OCI-LY7 (cell line): ENCODE measurements at regions not wholly inside any gene's neighbourhood (a gene's known extent, or its start where the extent isn't known, plus 50 kb on each side); places are given as distances from the start of the nearest gene placed in this dataset.

Experiments
- BruUV-seq: library from RNA; stranded (reverse); fragments of 400-500 nt; replicated peaks from 2 replicates; lab custom pipeline; 2021; lab: Mats Ljungman, UMichigan
- CTCF ChIA-PET: fragments of 300-600 bp; sonication (Branson Sonifier 250); formaldehyde crosslinking; loops from one replicate; lab custom pipeline; 2022; ENCODE audit warnings: antibody characterized with exemption; ENCODE audit not compliant: unreplicated experiment; lab: Charles Lee
- POLR2A ChIA-PET: fragments of 300-600 bp; sonication (Branson Sonifier 250); formaldehyde crosslinking; loops from one replicate; lab custom pipeline; 2022; ENCODE audit warnings: antibody characterized with exemption; lab: Charles Lee
- DNase-seq: peaks from one replicate; pipeline ENCODE4 v3.0.0-alpha.2; 2015; ENCODE audit warnings: low spot score
- H2AFZ ChIP-seq: fragments of 200-600 bp; sonication (generic), shearing (Covaris generic); 2 replicates; pipeline ENCODE4 v1.6.1; 2014; ENCODE audit warnings: mild to moderate bottlenecking, antibody characterized with exemption, low read length, moderate library complexity
- H3K27ac ChIP-seq: fragments of 200-600 bp; sonication (generic); 2 replicates; pipeline ENCODE4 v1.5.1; 2014; ENCODE audit warnings: mixed run types, low read depth, mild to moderate bottlenecking, moderate library complexity, low read length, inconsistent platforms; ENCODE audit not compliant: poor library complexity, severe bottlenecking
- H3K36me3 ChIP-seq: fragments of 200-600 bp; sonication (generic); 2 replicates; pipeline ENCODE4 v1.6.1; 2014; ENCODE audit warnings: mild to moderate bottlenecking, antibody characterized with exemption, low read length, moderate library complexity, mixed read lengths; ENCODE audit not compliant: insufficient read depth
- H3K4me1 ChIP-seq: fragments of 200-600 bp; sonication (generic); 2 replicates; pipeline ENCODE4 v1.5.1; 2014; ENCODE audit warnings: mild to moderate bottlenecking, low read length; ENCODE audit not compliant: insufficient read depth, poor library complexity, severe bottlenecking
- H3K4me2 ChIP-seq: fragments of 200-600 bp; sonication (generic); 2 replicates; pipeline ENCODE4 v1.6.1; 2014; ENCODE audit warnings: mild to moderate bottlenecking, low read length
- H3K4me3 ChIP-seq: fragments of 200-600 bp; sonication (generic); 2 replicates; pipeline ENCODE4 v1.5.1; 2014; ENCODE audit warnings: mild to moderate bottlenecking, low read depth, low read length; ENCODE audit not compliant: poor library complexity, severe bottlenecking
- H3K79me2 ChIP-seq: fragments of 200-600 bp; sonication (generic); 2 replicates; pipeline ENCODE4 v1.6.1; 2016; ENCODE audit warnings: low read depth, mild to moderate bottlenecking, low read length, moderate library complexity, mixed read lengths; ENCODE audit not compliant: insufficient read depth
- H3K9me2 ChIP-seq: fragments of 200-600 bp; sonication (generic); 2 replicates; pipeline ENCODE4 v1.6.1; 2016; ENCODE audit warnings: mild to moderate bottlenecking, low read length, mixed read lengths; ENCODE audit not compliant: insufficient read depth
- H3K9me3 ChIP-seq: fragments of 200-600 bp; sonication (generic); 2 replicates; pipeline ENCODE4 v1.6.1; 2014; ENCODE audit warnings: mild to moderate bottlenecking, mixed run types, low read length, mixed read lengths
- H4K20me1 ChIP-seq: fragments of 200-600 bp; sonication (generic); 2 replicates; pipeline ENCODE4 v1.6.1; 2014; ENCODE audit warnings: mild to moderate bottlenecking, antibody characterized with exemption, low read length, moderate library complexity, mixed read lengths; ENCODE audit not compliant: insufficient read depth
- EZH2phosphoT487 ChIP-seq: fragments of 200-600 bp; sonication (generic); IDR thresholded peaks from 2 replicates; pipeline ENCODE4 v1.6.1; 2018; ENCODE audit warnings: low read depth, borderline replicate concordance, mild to moderate bottlenecking, mixed run types, antibody characterized with exemption, low read length, moderate library complexity, mixed read lengths
- intact Hi-C: fragments of 100-400 bp; cut with micrococcal nuclease; formaldehyde crosslinking; loops from one replicate; pipeline ENCODE4 v1.10.0; 2022; ENCODE audit not compliant: unreplicated experiment
- TF ChIP-seq, protein P1 (sequence below): fragments of 200-600 bp; sonication (generic); conservative IDR thresholded peaks from 2 replicates; pipeline ENCODE4 v1.5.1; 2014; ENCODE audit warnings: mild to moderate bottlenecking, antibody characterized with exemption, low read length, moderate library complexity, mixed read lengths

DNA sequence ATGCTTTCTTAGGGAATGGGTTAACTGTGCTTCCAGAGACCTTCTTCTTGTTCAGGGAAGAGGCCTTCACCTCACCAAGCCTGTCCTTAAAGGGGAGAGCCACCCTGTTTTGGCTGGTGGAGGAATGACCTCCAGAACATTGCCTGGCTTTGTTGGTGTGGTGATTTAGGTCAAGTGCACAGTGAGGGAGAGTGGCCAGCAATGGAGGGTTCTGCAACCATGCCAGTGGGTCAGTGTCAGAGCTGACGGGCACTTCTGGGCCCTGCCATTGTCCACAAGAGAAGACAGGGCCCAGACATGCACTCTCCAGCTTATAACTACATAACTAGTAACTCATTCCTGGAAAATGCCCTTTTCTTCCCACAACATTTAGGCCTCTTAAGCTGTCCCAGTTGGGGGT, 238.5 kb upstream of the AKR1E2 start:
- intact Hi-C loops: no loop called here
- ChIA-PET POLR2A (no interaction called here), CTCF (no interaction called here)
- Histone ChIP-seq H3K4me2 (no peak overlapping the region), H3K9me3 (no peaks in the 10 kb centered on the region), H2AFZ (no peak overlapping the region), H3K79me2 (no peaks in the 10 kb centered on the region), H3K4me1 (no peaks in the 10 kb centered on the region), H4K20me1 (no peaks in the 10 kb centered on the region), H3K4me3 (no peak overlapping the region), H3K27ac (no peak overlapping the region), H3K36me3 (no peaks in the 10 kb centered on the region), H3K9me2 (no peaks in the 10 kb centered on the region)
- no TSS peak for BruUV-seq
- TF ChIP-seq, protein P1, sequence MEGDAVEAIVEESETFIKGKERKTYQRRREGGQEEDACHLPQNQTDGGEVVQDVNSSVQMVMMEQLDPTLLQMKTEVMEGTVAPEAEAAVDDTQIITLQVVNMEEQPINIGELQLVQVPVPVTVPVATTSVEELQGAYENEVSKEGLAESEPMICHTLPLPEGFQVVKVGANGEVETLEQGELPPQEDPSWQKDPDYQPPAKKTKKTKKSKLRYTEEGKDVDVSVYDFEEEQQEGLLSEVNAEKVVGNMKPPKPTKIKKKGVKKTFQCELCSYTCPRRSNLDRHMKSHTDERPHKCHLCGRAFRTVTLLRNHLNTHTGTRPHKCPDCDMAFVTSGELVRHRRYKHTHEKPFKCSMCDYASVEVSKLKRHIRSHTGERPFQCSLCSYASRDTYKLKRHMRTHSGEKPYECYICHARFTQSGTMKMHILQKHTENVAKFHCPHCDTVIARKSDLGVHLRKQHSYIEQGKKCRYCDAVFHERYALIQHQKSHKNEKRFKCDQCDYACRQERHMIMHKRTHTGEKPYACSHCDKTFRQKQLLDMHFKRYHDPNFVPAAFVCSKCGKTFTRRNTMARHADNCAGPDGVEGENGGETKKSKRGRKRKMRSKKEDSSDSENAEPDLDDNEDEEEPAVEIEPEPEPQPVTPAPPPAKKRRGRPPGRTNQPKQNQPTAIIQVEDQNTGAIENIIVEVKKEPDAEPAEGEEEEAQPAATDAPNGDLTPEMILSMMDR: no peak
- DNase-seq: no peak

DNA sequence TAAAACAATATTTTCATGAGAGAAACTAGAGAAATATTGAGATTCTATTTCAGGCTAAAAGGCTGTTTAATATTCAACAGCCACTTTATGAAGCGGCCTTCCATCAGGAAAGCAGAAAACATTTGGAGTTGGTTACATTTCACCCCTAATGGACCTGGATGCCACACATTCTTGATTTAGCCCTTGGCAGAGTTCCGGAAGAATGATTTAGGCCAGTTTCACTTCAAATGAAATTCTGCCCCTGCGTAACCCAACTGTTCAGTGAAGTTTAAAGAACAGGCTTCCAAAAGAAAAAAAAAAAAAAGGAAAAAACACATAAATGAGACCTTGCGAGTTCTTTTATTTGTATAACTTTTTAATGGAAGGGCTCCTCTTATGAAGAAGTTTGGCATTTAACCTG, 239.2 kb upstream of the AKR1E2 start:
- Histone ChIP-seq H3K79me2 (no peaks in the 10 kb centered on the region), H3K9me2 (no peaks in the 10 kb centered on the region), H3K27ac (no peak overlapping the region), H4K20me1 (no peaks in the 10 kb centered on the region), H2AFZ (no peak overlapping the region), H3K36me3 (no peaks in the 10 kb centered on the region), H3K9me3 (no peaks in the 10 kb centered on the region), H3K4me3 (no peak overlapping the region), H3K4me1 (no peaks in the 10 kb centered on the region), H3K4me2 (no peak overlapping the region)
- BruUV-seq: no TSS peak
- CTCF ChIA-PET: no interaction called here
- POLR2A ChIA-PET: no interaction called here
- intact Hi-C loops: no loop called here
- no peak for TF ChIP-seq EZH2phosphoT487
- TF ChIP-seq, protein P1: no peak
- no peak for DNase-seq

DNA sequence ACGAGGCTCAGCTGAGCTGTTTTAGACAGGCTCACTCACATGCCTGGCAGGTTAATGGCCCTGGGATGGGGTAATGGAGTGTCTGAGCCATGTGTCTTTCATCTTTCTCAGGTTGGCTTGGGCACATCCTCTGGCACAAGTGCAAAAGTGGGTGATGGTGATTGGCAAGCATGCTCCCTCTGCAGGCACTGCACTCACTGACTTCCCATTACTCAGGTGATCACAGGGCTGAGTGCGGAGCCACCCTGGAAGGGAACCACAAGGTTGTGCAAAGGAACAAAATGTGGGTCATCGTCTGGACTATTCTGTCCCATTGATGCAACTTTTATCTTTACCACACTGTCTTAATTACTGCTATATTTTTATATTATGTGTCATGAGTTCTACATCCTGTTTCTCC, 244.1 kb upstream of the AKR1E2 start:
- no TSS peak for BruUV-seq
- no peaks in the 10 kb centered on the region for H3K36me3 ChIP-seq
- no peaks in the 10 kb centered on the region for H3K79me2 ChIP-seq
- POLR2A ChIA-PET: no interaction called here
- H3K4me1 ChIP-seq: no peaks in the 10 kb centered on the region
- no peaks in the 10 kb centered on the region for H4K20me1 ChIP-seq
- TF ChIP-seq, protein P1: no peak
- no peak for TF ChIP-seq EZH2phosphoT487
- no peaks in the 10 kb centered on the region for H3K9me2 ChIP-seq
- no peak for DNase-seq
- H3K4me3 ChIP-seq: no peak overlapping the region
- no peaks in the 10 kb centered on the region for H3K9me3 ChIP-seq
- intact Hi-C loops: no loop called here
- H3K4me2 ChIP-seq: no peak overlapping the region
- CTCF ChIA-PET: no interaction called here
- H3K27ac ChIP-seq: no peak overlapping the region
- H2AFZ ChIP-seq: no peak overlapping the region
